HL-60 (cell line): ENCODE measurements at regions not wholly inside any gene's neighbourhood (a gene's known extent, or its start where the extent isn't known, plus 50 kb on each side); places are given as distances from the start of the nearest gene placed in this dataset.

Experiments used
- DNase-seq, 2 experiments: peaks; one replicate each; pipeline ENCODE4 v3.0.0-alpha.2; 2010 to 2020; ENCODE audit warnings: low read depth in 1 of 2, low spot score in 1 of 2
- H3K27ac ChIP-seq: fragments of 250-450 bp; sonication (Bioruptor Pico); replicated peaks from 2 replicates; pipeline ENCODE4 v1.5.1; 2020; ENCODE audit warnings: mild to moderate bottlenecking, moderate library complexity
- H3K27me3 ChIP-seq: fragments of 250-450 bp; sonication (Bioruptor Pico); 2 replicates; pipeline ENCODE4 v1.5.1; 2021; ENCODE audit warnings: mild to moderate bottlenecking, moderate library complexity; ENCODE audit not compliant: insufficient read depth, poor library complexity, severe bottlenecking
- H3K4me3 ChIP-seq: replicated peaks from 2 replicates; pipeline ENCODE4 v1.5.1; 2011; ENCODE audit warnings: mild to moderate bottlenecking, control low read depth, low read length; ENCODE audit not compliant: insufficient read depth
- GABPA ChIP-seq: IDR thresholded peaks from 2 replicates; pipeline ENCODE4 v1.6.1; 2012; ENCODE audit warnings: low read depth
- POLR2AphosphoS5 ChIP-seq: IDR thresholded peaks from 2 replicates; pipeline ENCODE4 v1.6.1; 2012; ENCODE audit warnings: low read depth
- SPI1 ChIP-seq: IDR thresholded peaks from 2 replicates; pipeline ENCODE4 v1.6.1; 2012; ENCODE audit warnings: low read depth, mild to moderate bottlenecking, borderline replicate concordance
- TF ChIP-seq, protein P1 (sequence below): IDR thresholded peaks from 2 replicates; pipeline ENCODE4 v1.6.1; 2012; ENCODE audit warnings: low read depth; ENCODE audit not compliant: insufficient replicate concordance
- TF ChIP-seq, protein P2 (sequence below): IDR thresholded peaks from one replicate; pipeline ENCODE4 v1.5.1; 2011; ENCODE audit warnings: low read length, control low read depth, inconsistent platforms; ENCODE audit not compliant: insufficient read depth

DNA sequence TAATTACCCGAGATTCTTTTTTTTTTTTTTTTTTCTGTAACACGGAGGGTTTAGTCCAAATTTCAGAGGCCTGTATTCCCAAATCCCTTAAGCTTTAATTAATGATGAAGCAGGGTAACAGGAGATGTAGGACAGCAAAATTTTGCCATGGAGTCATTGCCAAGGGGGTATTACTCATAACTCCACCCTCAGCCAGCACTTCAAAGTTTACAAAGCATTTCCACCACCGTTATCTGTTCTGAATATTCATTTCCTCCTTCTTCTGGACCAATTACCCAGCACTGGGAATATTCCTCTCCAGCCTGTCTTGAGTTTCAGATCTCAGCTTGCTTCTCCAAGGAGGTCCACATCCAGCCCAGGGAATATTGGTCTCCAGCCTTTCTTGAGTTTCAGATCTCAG is 747.5 kb upstream of the EEF2KMT start:
- H3K27me3 ChIP-seq, result no peaks in the 10 kb centered on the region
- DNase-seq, result no peak
- no peak overlapping the region for H3K27ac ChIP-seq
- TF ChIP-seq, protein P1, sequence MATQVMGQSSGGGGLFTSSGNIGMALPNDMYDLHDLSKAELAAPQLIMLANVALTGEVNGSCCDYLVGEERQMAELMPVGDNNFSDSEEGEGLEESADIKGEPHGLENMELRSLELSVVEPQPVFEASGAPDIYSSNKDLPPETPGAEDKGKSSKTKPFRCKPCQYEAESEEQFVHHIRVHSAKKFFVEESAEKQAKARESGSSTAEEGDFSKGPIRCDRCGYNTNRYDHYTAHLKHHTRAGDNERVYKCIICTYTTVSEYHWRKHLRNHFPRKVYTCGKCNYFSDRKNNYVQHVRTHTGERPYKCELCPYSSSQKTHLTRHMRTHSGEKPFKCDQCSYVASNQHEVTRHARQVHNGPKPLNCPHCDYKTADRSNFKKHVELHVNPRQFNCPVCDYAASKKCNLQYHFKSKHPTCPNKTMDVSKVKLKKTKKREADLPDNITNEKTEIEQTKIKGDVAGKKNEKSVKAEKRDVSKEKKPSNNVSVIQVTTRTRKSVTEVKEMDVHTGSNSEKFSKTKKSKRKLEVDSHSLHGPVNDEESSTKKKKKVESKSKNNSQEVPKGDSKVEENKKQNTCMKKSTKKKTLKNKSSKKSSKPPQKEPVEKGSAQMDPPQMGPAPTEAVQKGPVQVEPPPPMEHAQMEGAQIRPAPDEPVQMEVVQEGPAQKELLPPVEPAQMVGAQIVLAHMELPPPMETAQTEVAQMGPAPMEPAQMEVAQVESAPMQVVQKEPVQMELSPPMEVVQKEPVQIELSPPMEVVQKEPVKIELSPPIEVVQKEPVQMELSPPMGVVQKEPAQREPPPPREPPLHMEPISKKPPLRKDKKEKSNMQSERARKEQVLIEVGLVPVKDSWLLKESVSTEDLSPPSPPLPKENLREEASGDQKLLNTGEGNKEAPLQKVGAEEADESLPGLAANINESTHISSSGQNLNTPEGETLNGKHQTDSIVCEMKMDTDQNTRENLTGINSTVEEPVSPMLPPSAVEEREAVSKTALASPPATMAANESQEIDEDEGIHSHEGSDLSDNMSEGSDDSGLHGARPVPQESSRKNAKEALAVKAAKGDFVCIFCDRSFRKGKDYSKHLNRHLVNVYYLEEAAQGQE, result no peak
- TF ChIP-seq GABPA, result no peak
- no peak for TF ChIP-seq POLR2AphosphoS5
- TF ChIP-seq SPI1, result no peak
- TF ChIP-seq, protein P2, sequence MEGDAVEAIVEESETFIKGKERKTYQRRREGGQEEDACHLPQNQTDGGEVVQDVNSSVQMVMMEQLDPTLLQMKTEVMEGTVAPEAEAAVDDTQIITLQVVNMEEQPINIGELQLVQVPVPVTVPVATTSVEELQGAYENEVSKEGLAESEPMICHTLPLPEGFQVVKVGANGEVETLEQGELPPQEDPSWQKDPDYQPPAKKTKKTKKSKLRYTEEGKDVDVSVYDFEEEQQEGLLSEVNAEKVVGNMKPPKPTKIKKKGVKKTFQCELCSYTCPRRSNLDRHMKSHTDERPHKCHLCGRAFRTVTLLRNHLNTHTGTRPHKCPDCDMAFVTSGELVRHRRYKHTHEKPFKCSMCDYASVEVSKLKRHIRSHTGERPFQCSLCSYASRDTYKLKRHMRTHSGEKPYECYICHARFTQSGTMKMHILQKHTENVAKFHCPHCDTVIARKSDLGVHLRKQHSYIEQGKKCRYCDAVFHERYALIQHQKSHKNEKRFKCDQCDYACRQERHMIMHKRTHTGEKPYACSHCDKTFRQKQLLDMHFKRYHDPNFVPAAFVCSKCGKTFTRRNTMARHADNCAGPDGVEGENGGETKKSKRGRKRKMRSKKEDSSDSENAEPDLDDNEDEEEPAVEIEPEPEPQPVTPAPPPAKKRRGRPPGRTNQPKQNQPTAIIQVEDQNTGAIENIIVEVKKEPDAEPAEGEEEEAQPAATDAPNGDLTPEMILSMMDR, result no peak
- no peak overlapping the region for H3K4me3 ChIP-seq

DNA sequence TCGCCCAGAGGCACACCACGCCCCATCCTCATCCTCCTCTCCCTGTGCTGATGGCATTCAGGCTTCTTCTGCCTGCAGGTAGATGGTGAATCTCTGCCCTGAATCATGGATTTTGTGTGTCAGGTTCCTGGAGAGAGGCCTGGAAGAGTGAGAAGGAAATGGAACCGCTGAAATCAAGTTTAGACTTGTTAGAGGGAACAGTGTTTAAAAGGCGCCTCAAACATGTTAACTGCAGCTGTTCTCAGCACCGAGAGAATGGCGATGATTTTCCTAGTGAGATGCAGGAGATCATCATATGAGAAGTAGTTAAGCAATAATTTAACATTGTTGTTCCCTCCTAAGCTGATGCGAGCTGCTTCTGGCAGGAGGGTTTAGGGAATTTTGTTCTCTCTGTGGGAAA is 744.4 kb upstream of the EEF2KMT start:
- DNase-seq, result no peak
- TF ChIP-seq, protein P2, result no peak
- TF ChIP-seq GABPA (no peak), POLR2AphosphoS5 (no peak), SPI1 (no peak)
- TF ChIP-seq, protein P1, result no peak
- Histone ChIP-seq H3K27ac (no peak overlapping the region), H3K27me3 (no peaks in the 10 kb centered on the region), H3K4me3 (no peak overlapping the region)

DNA sequence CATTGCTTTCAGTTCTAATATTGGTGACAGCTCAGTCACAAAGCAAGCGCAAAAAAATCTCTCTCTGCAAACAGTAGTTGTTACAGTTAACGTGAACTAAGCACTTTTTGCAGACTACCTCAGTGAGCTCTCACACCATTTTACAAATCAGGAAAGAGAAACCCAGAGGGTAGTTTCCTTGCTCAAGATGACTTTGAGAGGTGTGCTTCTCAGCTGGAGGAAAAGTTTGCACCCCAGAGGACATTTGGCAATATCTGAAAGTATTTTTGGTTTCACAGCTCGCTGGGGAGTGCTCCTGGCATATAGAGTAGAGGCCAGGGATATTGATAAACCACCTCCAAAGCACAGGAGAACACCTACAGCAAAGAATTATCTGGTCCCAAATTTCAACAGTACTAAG is 741.1 kb upstream of the EEF2KMT start:
- no peak overlapping the region for H3K27ac ChIP-seq
- no peak for DNase-seq
- no peak overlapping the region for H3K4me3 ChIP-seq
- TF ChIP-seq POLR2AphosphoS5 (no peak), SPI1 (no peak), GABPA (no peak)
- TF ChIP-seq, protein P2, result no peak
- TF ChIP-seq, protein P1, result no peak
- H3K27me3 ChIP-seq, result no peaks in the 10 kb centered on the region
